Astrocyte (in vitro differentiated cells and primary cell): ENCODE measurements at regions not wholly inside any gene's neighbourhood (a gene's known extent, or its start where the extent isn't known, plus 50 kb on each side); places are given as distances from the start of the nearest gene placed in this dataset.

Experiments used
- DNase-seq: peaks from one replicate; pipeline ENCODE4 v3.0.0-alpha.2; 2010; ENCODE audit warnings: low read depth
- FAIRE-seq: peaks from 2 replicates; lab custom pipeline; 2011; peaks lifted over from hg19 to GRCh38; lab: Jason Lieb, UNC
- H2AFZ ChIP-seq: 2 replicates; pipeline ENCODE4 v1.6.0; 2012; ENCODE audit warnings: low read depth, low read length, inconsistent platforms
- H3K27ac ChIP-seq: 2 replicates; pipeline ENCODE4 v1.5.1; 2011; ENCODE audit warnings: low read depth, low read length, inconsistent platforms
- H3K27me3 ChIP-seq: 2 replicates; pipeline ENCODE4 v1.6.0; 2011; ENCODE audit warnings: low read length, inconsistent platforms; ENCODE audit not compliant: insufficient read depth
- H3K36me3 ChIP-seq: 2 replicates; pipeline ENCODE4 v1.5.1; 2011; ENCODE audit warnings: low read length, inconsistent platforms; ENCODE audit not compliant: insufficient read depth
- H3K4me1 ChIP-seq: 2 replicates; pipeline ENCODE4 v1.5.1; 2011; ENCODE audit warnings: low read length, inconsistent platforms; ENCODE audit not compliant: insufficient read depth
- H3K4me2 ChIP-seq: 2 replicates; pipeline ENCODE4 v1.6.0; 2012; ENCODE audit warnings: low read length, inconsistent platforms
- H3K4me3 ChIP-seq: 2 replicates; pipeline ENCODE4 v1.5.1; 2011; ENCODE audit warnings: low read depth, mild to moderate bottlenecking, low read length, inconsistent platforms; ENCODE audit not compliant: insufficient read depth
- H3K79me2 ChIP-seq: 2 replicates; pipeline ENCODE4 v1.6.0; 2012; ENCODE audit warnings: mild to moderate bottlenecking, low read length, inconsistent platforms; ENCODE audit not compliant: insufficient read depth
- H3K9ac ChIP-seq: 2 replicates; pipeline ENCODE4 v1.6.0; 2012; ENCODE audit warnings: mild to moderate bottlenecking, low read length, inconsistent platforms
- H3K9me3 ChIP-seq: 2 replicates; pipeline ENCODE4 v1.5.1; 2012; ENCODE audit warnings: low read depth, mild to moderate bottlenecking, low read length, inconsistent platforms; ENCODE audit not compliant: insufficient read depth
- H4K20me1 ChIP-seq: 2 replicates; pipeline ENCODE4 v1.6.0; 2012; ENCODE audit warnings: low read length, inconsistent platforms; ENCODE audit not compliant: insufficient read depth
- H3K27ac Mint-ChIP-seq: one replicate; pipeline ENCODE4 v1.8.0; 2021; ENCODE audit warnings: mild to moderate bottlenecking, mixed read lengths; ENCODE audit not compliant: unreplicated experiment
- H3K27me3 Mint-ChIP-seq: one replicate; pipeline ENCODE4 v1.8.0; 2021; ENCODE audit warnings: low read depth, mixed read lengths; ENCODE audit not compliant: unreplicated experiment
- H3K36me3 Mint-ChIP-seq: one replicate; pipeline ENCODE4 v1.8.0; 2021; ENCODE audit warnings: low read depth, mixed read lengths; ENCODE audit not compliant: unreplicated experiment
- H3K4me1 Mint-ChIP-seq: one replicate; pipeline ENCODE4 v1.8.0; 2021; ENCODE audit warnings: low read depth, mixed read lengths; ENCODE audit not compliant: unreplicated experiment
- H3K4me3 Mint-ChIP-seq: one replicate; pipeline ENCODE4 v1.8.0; 2021; ENCODE audit warnings: mild to moderate bottlenecking, moderate library complexity, mixed read lengths; ENCODE audit not compliant: unreplicated experiment
- H3K9me3 Mint-ChIP-seq: one replicate; pipeline ENCODE4 v1.8.0; 2021; ENCODE audit warnings: mild to moderate bottlenecking, mixed read lengths; ENCODE audit not compliant: unreplicated experiment
- CTCF ChIP-seq: IDR thresholded peaks from 2 replicates; pipeline ENCODE4 v1.5.1; 2011; ENCODE audit warnings: low read depth, mild to moderate bottlenecking, inconsistent platforms, low read length, moderate library complexity; ENCODE audit not compliant: insufficient read depth
- EZH2 ChIP-seq: IDR thresholded peaks from 2 replicates; pipeline ENCODE4 v1.6.1; 2012; ENCODE audit warnings: mild to moderate bottlenecking, low read length, inconsistent platforms; ENCODE audit not compliant: insufficient read depth

- H2AFZ ChIP-seq, result no peak overlapping the region
- no peak for TF ChIP-seq EZH2
- no peak for TF ChIP-seq CTCF
- no peak overlapping the region for H3K9ac ChIP-seq
- no peaks in the 10 kb centered on the region for H4K20me1 ChIP-seq
- no peak overlapping the region for H3K27ac ChIP-seq
- FAIRE-seq, result no peak
- no peaks in the 10 kb centered on the region for H3K4me1 ChIP-seq
- DNase-seq, result no peak
- no peak overlapping the region for H3K4me3 ChIP-seq
- Mint-ChIP-seq H3K4me1 (no peaks in the 10 kb centered on the region), H3K27ac (no peak overlapping the region), H3K36me3 (no peaks in the 10 kb centered on the region), H3K9me3 (peaks cover 2% of the 10 kb centered on the region), H3K4me3 (no peak overlapping the region), H3K27me3 (peaks cover 4% of the 10 kb centered on the region)
- H3K9me3 ChIP-seq, result peaks cover 3% of the 10 kb centered on the region
- no peak overlapping the region for H3K4me2 ChIP-seq
- H3K36me3 ChIP-seq, result no peaks in the 10 kb centered on the region
- no peaks in the 10 kb centered on the region for H3K79me2 ChIP-seq
- no peaks in the 10 kb centered on the region for H3K27me3 ChIP-seq
These were observed 178.6 kb downstream of the MYCN start for GRCh38 chr2:16118611-16119590.

- Mint-ChIP-seq H3K9me3 (peaks cover 2% of the 10 kb centered on the region), H3K4me3 (no peak overlapping the region), H3K27ac (no peak overlapping the region), H3K4me1 (no peaks in the 10 kb centered on the region), H3K36me3 (no peaks in the 10 kb centered on the region), H3K27me3 (peaks cover 4% of the 10 kb centered on the region)
- no peak for DNase-seq
- Histone ChIP-seq H3K79me2 (no peaks in the 10 kb centered on the region), H3K36me3 (no peaks in the 10 kb centered on the region), H3K9ac (no peak overlapping the region), H3K4me3 (no peak overlapping the region), H3K27me3 (no peaks in the 10 kb centered on the region), H3K27ac (no peak overlapping the region), H3K9me3 (peaks cover 8% of the 10 kb centered on the region), H2AFZ (no peak overlapping the region), H3K4me2 (no peak overlapping the region), H3K4me1 (no peaks in the 10 kb centered on the region), H4K20me1 (no peaks in the 10 kb centered on the region)
- TF ChIP-seq CTCF (no peak), EZH2 (no peak)
- no peak for FAIRE-seq
These were observed 177.7 kb downstream of the MYCN start for GRCh38 chr2:16117791-16118610.
